ENCODE measurements at regions not wholly inside any gene's neighbourhood (a gene's known extent, or its start where the extent isn't known, plus 50 kb on each side); places are given as distances from the start of the nearest gene placed in this dataset.

- Histone ChIP-seq H3K27me3 (replicated peaks in 2 of 5; ENCODE audit: control insufficient read depth in 4 of 5, insufficient read depth in 5 of 5, low read length in 4 of 5) (no peaks in the 10 kb centered on the region), H3K9me3 (ENCODE audit: control extremely low read depth in 1 of 5, control insufficient read depth in 4 of 5, insufficient read depth in 2 of 5, low read depth in 1 of 5, low read length in 4 of 5) (no peaks in the 10 kb centered on the region), H3K36me3 (ENCODE audit: control insufficient read depth in 4 of 4, insufficient read depth in 4 of 4, low read length in 3 of 4) (no peaks in the 10 kb centered on the region), H3K27ac (ENCODE audit: insufficient read depth in 1 of 2, low read depth in 1 of 2, low read length in 2 of 2, poor library complexity in 1 of 2, severe bottlenecking in 2 of 2) (no peak overlapping the region), H3K4me1 (ENCODE audit: control extremely low read depth in 1 of 4, control insufficient read depth in 4 of 4, insufficient read depth in 4 of 4, low read length in 3 of 4) (no peaks in the 10 kb centered on the region), H3K4me3 (ENCODE audit: control insufficient read depth in 1 of 7, extremely low read depth in 1 of 7, insufficient read depth in 4 of 7, low read depth in 2 of 7, low read length in 6 of 7) (no peak overlapping the region)
- ChIA-PET CTCF (no interaction called here), POLR2A (interaction anchor here (0.7 kb wide), 1 partner anchor 1929 kb away, joined by 4 read pairs; no protein-coding TSS in a partner anchor)
- 100% methylated on average over 1 of the region's 4 CpGs for WGBS (ENCODE audit: insufficient coverage)
- no peak for DNase-seq
Observed at GRCh38 chr6:90907931-90908655, 321.2 kb upstream of the MAP3K7 start.

GRCh38 chr6:90905351-90905750 lies 318.5 kb upstream of the MAP3K7 start:
- POLR2A ChIA-PET = no interaction called here
- no peak for DNase-seq
- H3K9me3 ChIP-seq (ENCODE audit: control extremely low read depth in 1 of 5, control insufficient read depth in 4 of 5, insufficient read depth in 2 of 5, low read depth in 1 of 5, low read length in 4 of 5) = no peaks in the 10 kb centered on the region
- WGBS (ENCODE audit: insufficient coverage) = 100% methylated on average over 3 of the region's 3 CpGs
- no peaks in the 10 kb centered on the region for H3K36me3 ChIP-seq (ENCODE audit: control insufficient read depth in 4 of 4, insufficient read depth in 4 of 4, low read length in 3 of 4)
- H3K4me1 ChIP-seq (ENCODE audit: control extremely low read depth in 1 of 4, control insufficient read depth in 4 of 4, insufficient read depth in 4 of 4, low read length in 3 of 4) = no peaks in the 10 kb centered on the region
- CTCF ChIA-PET = no interaction called here
- no peaks in the 10 kb centered on the region for H3K27me3 ChIP-seq (replicated peaks in 2 of 5; ENCODE audit: control insufficient read depth in 4 of 5, insufficient read depth in 5 of 5, low read length in 4 of 5)
- H3K4me3 ChIP-seq (ENCODE audit: control insufficient read depth in 1 of 7, extremely low read depth in 1 of 7, insufficient read depth in 4 of 7, low read depth in 2 of 7, low read length in 6 of 7) = no peak overlapping the region
- no peak overlapping the region for H3K27ac ChIP-seq (ENCODE audit: insufficient read depth in 1 of 2, low read depth in 1 of 2, low read length in 2 of 2, poor library complexity in 1 of 2, severe bottlenecking in 2 of 2)

GRCh38 chr6:90900034-90900433 lies 313.2 kb upstream of the MAP3K7 start:
- Histone ChIP-seq H3K4me1 (ENCODE audit: control extremely low read depth in 1 of 4, control insufficient read depth in 4 of 4, insufficient read depth in 4 of 4, low read length in 3 of 4) (peaks cover 0 to 4% (median 3%) of the 10 kb centered on the region in 4 experiments), H3K36me3 (ENCODE audit: control insufficient read depth in 4 of 4, insufficient read depth in 4 of 4, low read length in 3 of 4) (no peaks in the 10 kb centered on the region), H3K4me3 (ENCODE audit: control insufficient read depth in 1 of 7, extremely low read depth in 1 of 7, insufficient read depth in 4 of 7, low read depth in 2 of 7, low read length in 6 of 7) (no peak overlapping the region), H3K9me3 (ENCODE audit: control extremely low read depth in 1 of 5, control insufficient read depth in 4 of 5, insufficient read depth in 2 of 5, low read depth in 1 of 5, low read length in 4 of 5) (no peaks in the 10 kb centered on the region), H3K27ac (ENCODE audit: insufficient read depth in 1 of 2, low read depth in 1 of 2, low read length in 2 of 2, poor library complexity in 1 of 2, severe bottlenecking in 2 of 2) (no peak overlapping the region), H3K27me3 (replicated peaks in 2 of 5; ENCODE audit: control insufficient read depth in 4 of 5, insufficient read depth in 5 of 5, low read length in 4 of 5) (no peaks in the 10 kb centered on the region)
- ChIA-PET POLR2A (no interaction called here), CTCF (interaction anchor here (1.2 kb wide), 1 partner anchor 10 kb away, joined by 4 read pairs; no protein-coding TSS in a partner anchor)
- DNase-seq = no peak
- WGBS (ENCODE audit: insufficient coverage) = no CpG with 5 or more reads among the region's 2 CpGs

GRCh38 chr6:90898763-90899162 lies 311.9 kb upstream of the MAP3K7 start:
- no peaks in the 10 kb centered on the region for H3K9me3 ChIP-seq (ENCODE audit: control extremely low read depth in 1 of 5, control insufficient read depth in 4 of 5, insufficient read depth in 2 of 5, low read depth in 1 of 5, low read length in 4 of 5)
- no peaks in the 10 kb centered on the region for H3K27me3 ChIP-seq (replicated peaks in 2 of 5; ENCODE audit: control insufficient read depth in 4 of 5, insufficient read depth in 5 of 5, low read length in 4 of 5)
- H3K4me3 ChIP-seq (ENCODE audit: control insufficient read depth in 1 of 7, extremely low read depth in 1 of 7, insufficient read depth in 4 of 7, low read depth in 2 of 7, low read length in 6 of 7) = no peak overlapping the region
- H3K4me1 ChIP-seq (ENCODE audit: control extremely low read depth in 1 of 4, control insufficient read depth in 4 of 4, insufficient read depth in 4 of 4, low read length in 3 of 4) = peaks cover 0 to 11% (median 9%) of the 10 kb centered on the region in 4 experiments
- ChIA-PET CTCF (no interaction called here), POLR2A (no interaction called here)
- DNase-seq = no peak
- WGBS (ENCODE audit: insufficient coverage) = 45% methylated on average over 1 of the region's 4 CpGs
- no peak overlapping the region for H3K27ac ChIP-seq (ENCODE audit: insufficient read depth in 1 of 2, low read depth in 1 of 2, low read length in 2 of 2, poor library complexity in 1 of 2, severe bottlenecking in 2 of 2)
- H3K36me3 ChIP-seq (ENCODE audit: control insufficient read depth in 4 of 4, insufficient read depth in 4 of 4, low read length in 3 of 4) = no peaks in the 10 kb centered on the region

GRCh38 chr6:90896075-90896547 lies 309.2 kb upstream of the MAP3K7 start:
- Histone ChIP-seq H3K27me3 (replicated peaks in 2 of 5; ENCODE audit: control insufficient read depth in 4 of 5, insufficient read depth in 5 of 5, low read length in 4 of 5) (no peaks in the 10 kb centered on the region), H3K4me3 (ENCODE audit: control insufficient read depth in 1 of 7, extremely low read depth in 1 of 7, insufficient read depth in 4 of 7, low read depth in 2 of 7, low read length in 6 of 7) (no peak overlapping the region), H3K9me3 (ENCODE audit: control extremely low read depth in 1 of 5, control insufficient read depth in 4 of 5, insufficient read depth in 2 of 5, low read depth in 1 of 5, low read length in 4 of 5) (no peaks in the 10 kb centered on the region), H3K27ac (ENCODE audit: insufficient read depth in 1 of 2, low read depth in 1 of 2, low read length in 2 of 2, poor library complexity in 1 of 2, severe bottlenecking in 2 of 2) (no peak overlapping the region), H3K36me3 (ENCODE audit: control insufficient read depth in 4 of 4, insufficient read depth in 4 of 4, low read length in 3 of 4) (no peaks in the 10 kb centered on the region), H3K4me1 (ENCODE audit: control extremely low read depth in 1 of 4, control insufficient read depth in 4 of 4, insufficient read depth in 4 of 4, low read length in 3 of 4) (peaks cover 0 to 19% (median 11%) of the 10 kb centered on the region in 4 experiments)
- ChIA-PET POLR2A (interaction anchor here (0.7 kb wide), 1 partner anchor 352 kb away, joined by 4 read pairs; no protein-coding TSS in a partner anchor), CTCF (no interaction called here)
- no peak for DNase-seq
- 55% methylated on average over 3 of the region's 3 CpGs for WGBS (ENCODE audit: insufficient coverage)

GRCh38 chr6:90895299-90896074 lies 308.6 kb upstream of the MAP3K7 start:
- no peak for DNase-seq
- CTCF ChIA-PET = no interaction called here
- H3K9me3 ChIP-seq (ENCODE audit: control extremely low read depth in 1 of 5, control insufficient read depth in 4 of 5, insufficient read depth in 2 of 5, low read depth in 1 of 5, low read length in 4 of 5) = no peaks in the 10 kb centered on the region
- no peaks in the 10 kb centered on the region for H3K27me3 ChIP-seq (replicated peaks in 2 of 5; ENCODE audit: control insufficient read depth in 4 of 5, insufficient read depth in 5 of 5, low read length in 4 of 5)
- peaks cover 0 to 19% (median 11%) of the 10 kb centered on the region in 4 experiments for H3K4me1 ChIP-seq (ENCODE audit: control extremely low read depth in 1 of 4, control insufficient read depth in 4 of 4, insufficient read depth in 4 of 4, low read length in 3 of 4)
- H3K36me3 ChIP-seq (ENCODE audit: control insufficient read depth in 4 of 4, insufficient read depth in 4 of 4, low read length in 3 of 4) = no peaks in the 10 kb centered on the region
- no peak overlapping the region for H3K4me3 ChIP-seq (ENCODE audit: control insufficient read depth in 1 of 7, extremely low read depth in 1 of 7, insufficient read depth in 4 of 7, low read depth in 2 of 7, low read length in 6 of 7)
- no peak overlapping the region for H3K27ac ChIP-seq (ENCODE audit: insufficient read depth in 1 of 2, low read depth in 1 of 2, low read length in 2 of 2, poor library complexity in 1 of 2, severe bottlenecking in 2 of 2)
- 61% methylated on average over 3 of the region's 9 CpGs for WGBS (ENCODE audit: insufficient coverage)
- POLR2A ChIA-PET = interaction anchor here (0.7 kb wide), 1 partner anchor 352 kb away, joined by 4 read pairs; no protein-coding TSS in a partner anchor

Data from common myeloid progenitor, CD34-positive (primary cell).